ENCODE measurements at regions not wholly inside any gene's neighbourhood (a gene's known extent, or its start where the extent isn't known, plus 50 kb on each side); places are given as distances from the start of the nearest gene placed in this dataset.

- no peak for TF ChIP-seq POLR2AphosphoS5 (IDR thresholded peaks at IDR 0.05; ENCODE audit: low read depth, low read length)
- no peak for TF ChIP-seq SPI1 (IDR thresholded peaks at IDR 0.05; ENCODE audit: low read depth, low read length)
- no peak for TF ChIP-seq POLR2A (IDR thresholded peaks at IDR 0.05; ENCODE audit: low read depth, low read length)
- no peak for TF ChIP-seq TAF1 (IDR thresholded peaks at IDR 0.05; ENCODE audit: low read depth, low read length)
These were observed 71.4 kb upstream of the TCF21 start for GRCh38 chr6:133817460-133818047.

Measured in GM12891 (cell line).